ENCODE measurements at regions not wholly inside any gene's neighbourhood (a gene's known extent, or its start where the extent isn't known, plus 50 kb on each side); places are given as distances from the start of the nearest gene placed in this dataset.

GRCh38 chr1:244758708-244759107, 76.8 kb upstream of the COX20 start:
- H3K9me3 Mint-ChIP-seq = no peaks in the 10 kb centered on the region
- peaks cover 9% of the 10 kb centered on the region for H3K27me3 Mint-ChIP-seq
- no peak overlapping the region for H3K27ac Mint-ChIP-seq
- intact Hi-C loops (cut with DNase I, micrococcal nuclease) = no loop called here
- H3K4me3 ChIP-seq (ENCODE audit: low read length) = no peak overlapping the region
- no peak for TF ChIP-seq CTCF (IDR thresholded peaks at IDR 0.05)
- H3K36me3 Mint-ChIP-seq (ENCODE audit: low read depth) = no peaks in the 10 kb centered on the region
- no peaks in the 10 kb centered on the region for H3K9me3 ChIP-seq (ENCODE audit: control insufficient read depth in 1 of 2, insufficient read depth in 1 of 2, low read length in 2 of 2)
- ChIA-PET CTCF (no interaction called here), POLR2A (no interaction called here)
- H3K27me3 ChIP-seq (ENCODE audit: control insufficient read depth in 1 of 2, insufficient read depth in 2 of 2, low read length in 2 of 2) = no peaks in the 10 kb centered on the region
- DNase-seq (no peak), ATAC-seq (ENCODE audit: poor library complexity) (no peak)
- no peaks in the 10 kb centered on the region for H3K4me1 Mint-ChIP-seq (ENCODE audit: low read depth)
- no peaks in the 10 kb centered on the region for H3K4me1 ChIP-seq (ENCODE audit: insufficient read depth, low read length)
- no peaks in the 10 kb centered on the region for H3K36me3 ChIP-seq (ENCODE audit: insufficient read depth, low read length)
- H3K27ac ChIP-seq (ENCODE audit: low read depth in 1 of 2, low read length in 2 of 2) = no peak overlapping the region
- H3K4me3 Mint-ChIP-seq = no peak overlapping the region

GRCh38 chr1:244759158-244759557, 76.3 kb upstream of the COX20 start:
- TF ChIP-seq CTCF (IDR thresholded peaks at IDR 0.05) = no peak
- no peaks in the 10 kb centered on the region for H3K36me3 Mint-ChIP-seq (ENCODE audit: low read depth)
- POLR2A ChIA-PET = no interaction called here
- DNase-seq (no peak), ATAC-seq (ENCODE audit: poor library complexity) (no peak)
- no peak overlapping the region for H3K27ac Mint-ChIP-seq
- H3K4me3 Mint-ChIP-seq = no peak overlapping the region
- CTCF ChIA-PET = no interaction called here
- Histone ChIP-seq H3K27me3 (ENCODE audit: control insufficient read depth in 1 of 2, insufficient read depth in 2 of 2, low read length in 2 of 2) (no peaks in the 10 kb centered on the region), H3K27ac (ENCODE audit: low read depth in 1 of 2, low read length in 2 of 2) (no peak overlapping the region), H3K4me1 (ENCODE audit: insufficient read depth, low read length) (no peaks in the 10 kb centered on the region), H3K9me3 (ENCODE audit: control insufficient read depth in 1 of 2, insufficient read depth in 1 of 2, low read length in 2 of 2) (no peaks in the 10 kb centered on the region), H3K4me3 (ENCODE audit: low read length) (no peak overlapping the region), H3K36me3 (ENCODE audit: insufficient read depth, low read length) (no peaks in the 10 kb centered on the region)
- intact Hi-C loops (cut with DNase I, micrococcal nuclease) = no loop called here
- no peaks in the 10 kb centered on the region for H3K9me3 Mint-ChIP-seq
- H3K4me1 Mint-ChIP-seq (ENCODE audit: low read depth) = no peaks in the 10 kb centered on the region
- peaks cover 9% of the 10 kb centered on the region for H3K27me3 Mint-ChIP-seq

GRCh38 chr1:244760471-244760870, 75.0 kb upstream of the COX20 start:
- Histone ChIP-seq H3K4me3 (ENCODE audit: low read length) (no peak overlapping the region), H3K27me3 (ENCODE audit: control insufficient read depth in 1 of 2, insufficient read depth in 2 of 2, low read length in 2 of 2) (no peaks in the 10 kb centered on the region), H3K9me3 (ENCODE audit: control insufficient read depth in 1 of 2, insufficient read depth in 1 of 2, low read length in 2 of 2) (no peaks in the 10 kb centered on the region), H3K27ac (ENCODE audit: low read depth in 1 of 2, low read length in 2 of 2) (no peak overlapping the region), H3K36me3 (ENCODE audit: insufficient read depth, low read length) (no peaks in the 10 kb centered on the region), H3K4me1 (ENCODE audit: insufficient read depth, low read length) (no peaks in the 10 kb centered on the region)
- no peak for TF ChIP-seq CTCF (IDR thresholded peaks at IDR 0.05)
- intact Hi-C loops (cut with DNase I, micrococcal nuclease) = no loop called here
- POLR2A ChIA-PET = no interaction called here
- Mint-ChIP-seq H3K36me3 (ENCODE audit: low read depth) (no peaks in the 10 kb centered on the region), H3K4me3 (no peak overlapping the region), H3K4me1 (ENCODE audit: low read depth) (no peaks in the 10 kb centered on the region), H3K27me3 (peaks cover 20% of the 10 kb centered on the region), H3K9me3 (no peaks in the 10 kb centered on the region), H3K27ac (no peak overlapping the region)
- DNase-seq (no peak), ATAC-seq (ENCODE audit: poor library complexity) (no peak)
- CTCF ChIA-PET = no interaction called here
